ENCODE measurements at regions not wholly inside any gene's neighbourhood (a gene's known extent, or its start where the extent isn't known, plus 50 kb on each side); places are given as distances from the start of the nearest gene placed in this dataset.

DNA sequence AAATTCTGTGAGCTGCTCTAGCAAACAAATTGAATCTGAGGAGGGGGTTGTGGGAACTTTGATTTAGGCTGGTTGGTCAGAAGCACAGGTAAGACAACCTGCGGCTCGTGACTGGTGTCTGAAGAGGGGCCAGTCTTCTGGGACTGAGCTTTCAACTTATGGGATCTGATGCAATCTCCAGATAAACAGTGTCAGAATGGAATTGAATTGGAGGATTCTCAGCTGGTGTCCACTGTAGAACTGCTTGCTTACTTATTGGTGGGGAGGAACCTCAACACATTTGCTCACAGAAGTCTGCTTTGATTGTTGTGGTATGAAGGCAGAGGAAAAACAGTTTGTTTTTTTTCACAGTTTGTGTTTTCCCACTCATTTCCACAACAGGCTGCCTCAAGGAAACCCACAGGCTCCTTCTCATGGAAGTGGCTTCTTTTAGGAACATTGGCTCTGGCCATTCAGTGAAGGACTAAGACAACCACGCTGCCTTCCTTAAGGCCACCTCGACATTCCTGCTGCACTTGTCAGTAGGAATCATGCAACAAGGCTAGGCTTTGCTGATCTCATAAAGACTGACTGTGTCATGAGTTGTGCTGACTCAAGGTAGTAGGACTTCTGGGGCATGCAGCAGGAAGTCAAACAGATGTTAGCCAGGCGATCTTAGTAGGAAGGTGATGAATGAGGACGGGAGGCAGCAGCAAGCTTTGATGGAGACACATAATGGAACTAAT is 104.7 kb downstream of the TSN start:
- DNase-seq (ENCODE audit: low read depth in 4 of 4, low spot score in 3 of 4) = peak in 1 of 4 donors; percentile 11

DNA sequence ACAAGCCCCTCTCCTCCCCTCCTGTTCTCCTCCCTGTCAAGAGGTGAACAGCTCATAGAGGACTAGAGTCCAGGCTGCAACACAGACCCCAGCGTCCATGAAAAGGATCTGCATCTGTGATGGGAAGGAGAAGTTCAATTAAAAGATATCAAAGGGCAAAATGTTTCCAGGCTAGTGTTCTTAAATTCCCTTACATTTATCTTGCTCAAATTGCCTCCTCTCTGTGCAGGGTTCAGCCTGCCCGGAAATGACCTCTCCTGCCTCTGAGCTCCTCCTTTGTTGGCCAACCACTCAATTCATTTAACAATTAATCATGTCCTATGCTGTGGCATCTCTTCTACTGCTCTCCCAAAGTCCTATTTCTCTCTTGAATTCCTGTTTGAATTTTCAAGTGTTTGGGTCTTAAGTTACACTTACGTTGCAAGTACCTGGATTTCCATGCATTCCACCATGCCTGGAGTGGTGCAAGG is 105.3 kb downstream of the TSN start:
- DNase-seq (ENCODE audit: low read depth in 4 of 4, low spot score in 3 of 4) = peak in 1 of 4 donors; percentile 24

DNA sequence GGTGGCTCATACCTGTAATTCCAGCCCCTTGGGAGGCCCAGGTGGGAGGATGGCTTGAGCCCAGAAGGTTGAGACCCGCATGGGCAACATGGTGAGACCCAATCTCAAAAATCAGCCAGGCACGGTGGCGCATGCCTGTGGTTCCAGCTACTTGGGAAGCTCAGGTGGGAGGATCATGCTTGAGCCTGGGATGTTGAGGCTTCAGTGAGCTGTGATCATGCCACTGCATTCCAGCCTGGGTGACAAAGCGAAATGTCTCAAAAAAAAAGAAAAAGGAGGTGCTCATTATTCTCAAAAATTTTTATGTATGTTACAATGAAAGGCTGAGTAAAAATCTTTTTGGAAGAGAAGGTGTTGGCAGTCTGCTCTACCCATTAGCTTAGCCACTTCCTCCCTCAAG is 106.8 kb downstream of the TSN start:
- no peak for DNase-seq (ENCODE audit: low read depth in 4 of 4, low spot score in 3 of 4)

DNA sequence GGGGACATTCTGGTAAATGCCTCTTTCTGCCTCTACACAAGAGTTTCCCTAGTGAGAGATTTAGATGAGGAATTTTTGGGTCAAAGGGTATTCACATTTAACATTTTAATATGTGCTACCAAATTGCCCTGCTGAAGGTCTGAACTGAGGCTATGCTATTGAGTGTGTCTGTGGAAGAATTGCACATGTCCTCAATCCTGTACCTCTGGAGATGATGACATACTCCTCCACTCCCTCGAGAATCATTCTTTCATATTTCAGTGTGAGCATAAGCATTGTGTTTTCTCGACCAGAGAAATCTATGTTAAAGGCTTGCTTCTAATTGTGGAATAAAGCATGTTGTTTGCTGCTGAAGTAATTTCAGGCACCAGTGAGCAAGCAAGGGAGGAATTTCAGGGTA is 110.5 kb downstream of the TSN start:
- DNase-seq (ENCODE audit: low read depth in 4 of 4, low spot score in 3 of 4) = no peak

DNA sequence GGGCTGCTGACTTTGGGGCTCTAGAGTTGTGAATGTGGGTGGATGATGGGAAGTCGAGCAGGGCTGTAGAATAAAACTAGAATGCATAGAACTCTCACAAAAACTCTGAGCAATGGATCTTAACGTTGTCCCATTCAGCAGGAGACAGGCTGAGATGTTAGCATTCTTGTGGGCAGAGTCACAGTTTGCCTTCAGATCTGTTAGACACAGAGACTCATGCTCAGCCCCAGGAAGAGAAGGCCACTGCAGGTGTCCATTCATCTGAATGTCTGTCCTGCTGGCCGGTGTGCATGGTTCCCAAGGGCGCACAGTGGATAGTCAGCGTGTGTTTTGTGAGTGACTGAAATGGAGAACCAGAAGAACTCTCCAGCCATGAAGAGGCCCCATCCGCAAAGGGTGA is 111.3 kb downstream of the TSN start:
- no peak for DNase-seq (ENCODE audit: low read depth in 4 of 4, low spot score in 3 of 4)

DNA sequence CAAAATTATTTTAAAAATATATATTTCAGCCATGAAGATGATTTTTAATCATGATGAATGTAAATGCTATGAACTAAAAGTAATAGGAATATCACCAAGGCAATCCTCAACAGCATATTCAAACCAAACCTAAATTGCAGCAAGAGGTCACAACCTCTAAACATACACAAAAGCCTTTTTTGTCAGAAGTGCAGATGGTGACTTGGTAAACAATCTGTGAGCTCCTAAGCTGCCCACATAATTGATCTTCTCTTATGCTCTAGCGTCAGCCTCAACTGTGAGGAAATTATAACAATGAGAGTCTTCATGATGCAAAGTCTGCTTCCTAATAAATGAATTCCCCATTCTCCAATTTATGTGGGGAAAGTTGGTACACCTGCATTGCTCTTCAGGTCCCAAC is 113.2 kb downstream of the TSN start:
- DNase-seq (ENCODE audit: low read depth in 4 of 4, low spot score in 3 of 4) = no peak

DNA sequence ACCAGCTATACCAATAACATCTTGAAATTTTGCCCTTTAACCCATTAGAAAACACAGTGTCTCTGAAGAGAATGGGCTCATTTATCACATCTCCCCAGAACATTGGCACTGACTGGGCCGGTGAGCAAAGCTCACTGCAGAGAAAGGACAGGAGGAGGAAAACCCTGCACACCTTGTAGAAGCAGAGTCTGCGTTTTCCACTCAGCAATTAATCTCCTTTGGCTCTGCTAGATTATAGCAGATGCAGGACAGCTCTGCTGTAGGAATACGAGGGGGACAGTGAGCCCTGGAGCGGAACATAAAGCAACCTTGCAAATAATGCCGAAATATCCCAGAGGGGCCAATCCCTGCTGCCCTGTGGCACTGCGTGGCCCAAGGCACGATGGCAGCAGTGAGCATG is 113.9 kb downstream of the TSN start:
- no peak for DNase-seq (ENCODE audit: low read depth in 4 of 4, low spot score in 3 of 4)

DNA sequence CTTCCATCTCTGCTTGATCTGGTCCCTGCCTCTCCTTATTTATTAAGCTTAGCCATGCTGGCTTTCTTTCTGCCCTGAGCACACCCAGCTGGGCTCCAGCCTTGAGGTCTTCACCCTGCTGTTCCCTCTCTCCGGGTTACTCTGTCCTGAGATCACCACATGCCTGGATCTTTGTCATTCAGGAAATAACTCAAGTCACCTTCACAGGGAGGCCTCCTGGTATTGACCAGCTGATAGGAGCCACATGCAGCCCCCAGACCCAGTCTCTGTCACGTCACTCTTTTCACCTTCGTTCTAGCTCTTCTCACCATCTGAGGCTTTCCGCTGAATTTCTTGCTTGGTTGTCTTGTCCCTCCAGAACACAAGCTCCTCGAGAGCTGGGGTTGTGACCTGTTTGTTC is 114.4 kb downstream of the TSN start:
- no peak for DNase-seq (ENCODE audit: low read depth in 4 of 4, low spot score in 3 of 4)

DNA sequence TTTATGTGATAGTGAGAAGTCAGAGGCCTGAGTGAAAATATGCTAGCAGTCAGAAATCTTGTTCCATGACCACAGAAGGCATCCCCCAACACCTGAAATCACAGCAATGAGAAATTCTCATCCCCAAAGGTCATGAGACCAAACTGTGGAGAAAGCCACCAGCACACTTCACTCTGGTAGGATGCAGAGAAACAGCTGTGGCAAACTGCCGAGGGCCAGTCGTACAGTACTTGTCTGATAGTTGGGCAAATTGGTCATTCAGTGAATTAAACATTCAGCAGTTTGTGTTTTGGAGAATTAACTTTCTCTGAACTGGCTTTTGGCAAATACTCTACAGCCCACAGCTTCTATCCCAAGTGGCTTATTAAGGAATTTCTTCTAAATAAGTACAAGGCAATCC is 117.2 kb downstream of the TSN start:
- no peak for DNase-seq (ENCODE audit: low read depth in 4 of 4, low spot score in 3 of 4)

DNA sequence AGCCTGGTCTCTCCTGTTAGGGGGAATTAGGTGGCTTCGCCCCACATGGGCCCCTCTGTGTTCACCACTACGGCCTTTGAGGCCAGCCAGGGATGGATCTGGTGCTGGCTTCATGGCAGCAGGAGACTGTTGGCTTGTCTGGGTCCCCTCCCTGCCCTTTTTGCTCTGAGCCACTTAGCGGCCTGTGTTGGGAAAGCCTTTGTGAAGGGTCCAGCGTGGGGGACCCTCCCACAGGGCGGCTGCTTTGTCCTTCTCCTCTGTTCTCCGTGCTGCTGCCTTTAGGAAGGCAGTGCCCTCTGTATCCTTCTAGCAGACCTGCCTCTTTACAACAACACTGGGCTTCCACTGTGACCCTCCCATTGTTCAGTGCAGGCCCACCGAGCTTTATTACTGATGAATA is 118.4 kb downstream of the TSN start:
- no peak for DNase-seq (ENCODE audit: low read depth in 4 of 4, low spot score in 3 of 4)

DNA sequence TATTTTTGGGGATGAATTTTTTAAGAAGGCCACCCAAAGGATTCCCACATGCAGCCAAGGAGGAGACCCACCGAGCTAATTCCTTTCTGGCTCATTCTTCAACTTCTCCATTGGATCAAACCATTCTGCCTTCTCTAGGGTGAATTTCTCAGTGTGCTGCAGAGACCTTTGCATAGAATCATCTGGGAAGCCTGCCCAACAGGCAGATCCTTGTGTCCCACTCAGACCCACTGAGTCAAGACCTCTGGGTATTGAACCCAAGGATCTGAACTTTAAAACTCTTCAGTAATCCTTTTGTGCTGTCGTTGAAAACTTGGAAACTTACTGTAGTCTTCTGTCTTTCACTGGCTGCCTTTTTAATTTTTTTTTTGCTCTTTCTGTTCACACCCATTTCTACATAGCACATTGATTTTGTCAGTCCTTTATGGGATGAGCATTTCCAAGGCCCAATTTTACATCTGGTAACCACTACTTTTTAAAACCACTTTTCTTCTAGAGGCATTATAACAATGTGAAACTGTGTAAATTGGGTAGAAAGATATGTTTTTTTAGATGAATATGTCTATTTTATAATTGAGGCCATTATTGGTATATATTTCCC is 120.2 kb downstream of the TSN start:
- no peak for DNase-seq (ENCODE audit: low read depth in 4 of 4, low spot score in 3 of 4)

- no peak for DNase-seq (ENCODE audit: low read depth in 4 of 4, low spot score in 3 of 4)
Observed at GRCh38 chr2:121877366-121877765, 121.9 kb downstream of the TSN start.

DNA sequence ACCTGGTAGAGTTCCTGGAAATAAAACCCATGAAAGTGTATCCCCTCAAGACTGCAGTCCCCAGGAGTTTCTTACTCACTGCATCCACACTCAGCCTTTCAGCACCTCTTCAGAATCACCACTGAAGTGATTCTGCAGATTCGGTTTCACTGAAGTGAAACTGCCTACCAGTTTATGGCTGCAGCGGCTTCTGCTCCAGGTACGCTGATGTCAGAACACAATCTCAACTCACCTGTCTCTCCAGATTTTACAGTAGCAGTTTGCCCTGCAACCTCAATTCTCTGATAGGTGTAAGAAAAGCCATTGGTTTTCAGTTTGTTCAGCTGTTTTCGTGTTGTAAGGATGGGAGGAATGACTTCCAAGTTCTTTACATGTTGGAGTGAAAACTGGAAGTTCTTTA is 124.8 kb downstream of the TSN start:
- no peak for DNase-seq (ENCODE audit: low read depth in 4 of 4, low spot score in 3 of 4)

DNA sequence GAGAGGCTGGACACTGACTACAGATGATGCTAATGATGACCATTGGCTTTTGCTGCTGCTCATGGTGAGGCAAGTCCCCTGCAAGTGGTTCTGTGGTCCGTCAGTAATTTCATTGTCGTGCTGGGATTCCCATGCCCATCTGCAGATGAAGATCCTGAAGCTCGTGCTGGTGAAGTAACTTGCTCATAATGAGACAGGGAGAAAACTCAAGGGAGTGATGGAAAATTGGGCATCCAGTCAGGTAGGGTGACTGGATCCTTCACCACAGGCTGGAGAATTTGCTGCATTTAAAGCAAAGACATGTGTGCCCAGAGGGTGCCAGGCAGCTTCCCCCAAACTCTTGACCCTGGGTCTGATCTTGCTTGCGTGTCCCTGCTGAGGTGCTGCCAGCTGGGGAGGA is 125.6 kb downstream of the TSN start:
- DNase-seq (ENCODE audit: low read depth in 4 of 4, low spot score in 3 of 4) = no peak

- no peak for DNase-seq (ENCODE audit: low read depth in 4 of 4, low spot score in 3 of 4)
Observed at GRCh38 chr2:121881950-121882349, 126.5 kb downstream of the TSN start.

DNA sequence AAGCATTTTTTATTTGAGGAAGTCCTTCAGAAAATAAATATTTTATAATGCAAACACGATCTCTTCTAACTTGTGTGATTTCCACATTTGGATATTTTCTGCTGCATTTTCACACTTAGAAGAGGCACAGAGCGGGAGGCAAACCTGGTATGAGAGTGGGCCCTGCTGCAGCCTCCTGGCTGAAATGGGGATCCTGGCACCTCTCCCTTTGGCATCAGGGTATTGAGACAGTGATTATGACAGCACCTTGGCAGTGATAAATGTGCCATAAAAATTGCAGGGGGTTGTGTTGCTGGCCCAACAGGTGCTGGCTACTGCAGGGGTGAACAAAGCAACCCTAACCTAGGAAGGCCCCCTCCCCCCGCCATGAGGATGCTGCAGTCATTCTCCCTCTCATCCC is 128.6 kb downstream of the TSN start:
- DNase-seq (ENCODE audit: low read depth in 4 of 4, low spot score in 3 of 4) = no peak

DNA sequence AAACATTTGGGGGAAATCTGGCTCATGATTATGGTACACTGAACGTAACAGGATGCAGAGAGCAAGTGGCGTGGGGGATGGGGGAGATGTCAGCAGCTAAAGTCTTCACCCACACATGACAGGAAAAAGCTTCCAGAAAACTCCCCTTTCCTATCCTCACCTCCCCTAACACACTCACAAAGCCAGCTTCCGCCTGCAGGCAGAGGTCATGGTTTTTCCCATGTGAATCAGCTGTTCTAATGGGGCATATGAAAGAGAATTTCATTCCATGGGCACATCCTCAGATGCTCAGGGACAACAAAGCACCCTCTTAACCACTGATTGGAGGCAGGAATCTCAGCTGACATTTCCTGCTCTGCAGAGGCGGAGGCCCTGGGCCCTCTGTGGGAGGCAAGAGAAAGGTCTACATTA is 129.1 kb downstream of the TSN start:
- no peak for DNase-seq (ENCODE audit: low read depth in 4 of 4, low spot score in 3 of 4)

- no peak for DNase-seq (ENCODE audit: low read depth in 4 of 4, low spot score in 3 of 4)
Observed at GRCh38 chr2:121886059-121886458, 130.6 kb downstream of the TSN start.

- DNase-seq (ENCODE audit: low read depth in 4 of 4, low spot score in 3 of 4) = no peak
Observed at GRCh38 chr2:121887513-121888188, 132.2 kb downstream of the TSN start.

- no peak for DNase-seq (ENCODE audit: low read depth in 4 of 4, low spot score in 3 of 4)
Observed at GRCh38 chr2:121888189-121888557, 132.7 kb downstream of the TSN start.

GRCh38 chr2:121890041-121890440 is 134.6 kb downstream of the TSN start:
- DNase-seq (ENCODE audit: low read depth in 4 of 4, low spot score in 3 of 4) = no peak
